GM18870 (cell line): ENCODE measurements at regions not wholly inside any gene's neighbourhood (a gene's known extent, or its start where the extent isn't known, plus 50 kb on each side); places are given as distances from the start of the nearest gene placed in this dataset.
"Not testable (repeated sequence)": the region's sequence is repeated elsewhere in the genome, so short reads cannot be mapped to it uniquely, and the experiment has no call there.

ENCODE experiments used
- ATAC-seq: cut with Tn5 transposase; IDR thresholded peaks from one replicate; pipeline ENCODE4 v1.9.1; 2021; ENCODE audit warnings: moderate library complexity; ENCODE audit not compliant: unreplicated experiment

- ATAC-seq = no peak
Observed at GRCh38 chr10:29829776-29830175, 195.0 kb upstream of the SVIL start.

GRCh38 chr10:29828956-29829355 is 194.2 kb upstream of the SVIL start:
- ATAC-seq = no peak

DNA sequence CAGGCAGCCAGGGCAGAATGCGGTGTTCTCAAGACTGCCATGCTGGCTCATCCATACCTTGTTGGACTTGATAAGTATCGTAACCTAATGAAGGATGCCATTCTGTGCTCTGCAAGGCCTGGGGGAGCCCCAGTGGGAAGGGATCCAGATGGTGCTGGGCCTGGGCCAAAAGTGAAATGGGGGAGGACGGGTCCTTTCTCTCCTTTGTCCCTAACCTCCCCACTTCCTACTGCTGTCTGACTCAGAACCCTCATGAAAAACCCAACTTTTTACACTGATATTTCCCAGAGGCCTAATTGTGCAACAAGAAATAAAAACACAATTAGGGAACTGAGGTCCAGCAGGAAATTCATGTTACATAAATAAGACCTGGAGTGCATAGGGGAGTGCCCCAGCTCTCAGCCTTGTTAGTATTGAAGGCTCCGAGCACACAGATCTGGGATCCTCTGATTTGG is 193.7 kb upstream of the SVIL start:
- ATAC-seq = no peak

DNA sequence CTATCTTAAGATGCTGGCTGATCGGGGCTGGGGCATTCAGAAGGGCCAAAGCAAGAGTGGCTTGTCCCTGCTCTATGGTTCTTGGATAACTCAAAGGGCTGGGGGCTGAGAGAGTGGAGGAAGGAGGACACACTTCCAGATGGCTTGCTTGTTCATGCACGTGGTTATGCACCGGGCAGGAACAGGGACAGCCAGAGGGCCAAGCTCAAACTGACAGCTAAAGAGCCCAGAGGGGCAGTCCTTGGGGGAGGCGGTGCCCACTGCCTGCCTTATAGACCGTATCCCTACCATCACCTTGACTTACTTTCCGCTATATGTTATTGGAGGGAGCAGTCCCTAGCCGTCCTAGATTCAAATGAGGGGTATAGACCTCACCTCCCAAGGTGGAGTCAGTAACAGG is 192.7 kb upstream of the SVIL start:
- no peak for ATAC-seq

GRCh38 chr10:29826801-29827450 is 192.2 kb upstream of the SVIL start:
- ATAC-seq = no peak

DNA sequence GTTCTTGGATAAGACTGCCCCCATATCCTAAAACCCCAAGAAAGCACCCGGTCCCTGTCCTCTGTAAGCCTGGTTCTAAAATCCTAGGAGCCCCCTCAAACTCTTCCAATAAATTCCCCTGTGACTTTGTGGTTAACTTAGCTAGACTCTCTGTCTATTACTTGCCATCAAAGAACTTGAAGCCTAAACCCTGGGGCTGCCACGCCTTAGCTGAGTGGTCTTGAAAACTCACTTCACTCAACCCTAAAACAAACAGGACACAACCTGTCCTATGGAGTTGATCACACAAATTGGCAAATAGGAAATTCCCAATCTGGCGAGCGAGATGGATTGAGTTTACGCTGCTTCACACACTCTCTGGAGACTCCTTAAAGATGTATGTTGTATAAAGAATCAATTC is 191.4 kb upstream of the SVIL start:
- ATAC-seq = no peak

- no peak for ATAC-seq
Observed at GRCh38 chr10:29823553-29824080, 188.8 kb upstream of the SVIL start.

DNA sequence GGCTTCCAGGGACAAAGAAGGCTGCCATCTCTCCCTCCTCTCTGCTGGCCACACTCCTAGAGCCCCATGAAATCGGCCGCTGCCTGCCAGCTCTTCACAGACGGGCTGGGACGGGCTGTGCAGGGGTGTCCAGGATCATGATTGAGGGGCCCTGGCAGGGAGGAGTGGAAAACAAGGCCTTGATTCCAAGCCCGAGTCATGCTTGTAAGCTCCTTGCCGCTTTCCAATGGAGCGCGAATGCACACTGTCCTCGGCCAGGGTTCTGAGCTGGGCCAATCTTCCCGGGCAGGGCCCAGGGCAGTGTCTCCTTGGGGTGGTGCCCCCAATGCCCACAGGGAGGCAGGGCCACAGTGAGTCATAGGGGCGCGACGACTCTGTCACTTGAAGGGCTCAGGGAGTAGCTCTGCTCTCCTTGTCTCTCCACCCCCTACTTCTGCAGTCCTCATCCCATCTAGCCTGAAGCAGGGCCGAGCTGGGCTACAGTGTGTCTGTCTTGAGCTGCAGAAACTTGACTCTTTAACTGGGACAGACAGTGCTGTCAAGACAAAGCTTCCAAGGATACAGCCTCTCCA is 186.2 kb upstream of the SVIL start:
- no peak for ATAC-seq

DNA sequence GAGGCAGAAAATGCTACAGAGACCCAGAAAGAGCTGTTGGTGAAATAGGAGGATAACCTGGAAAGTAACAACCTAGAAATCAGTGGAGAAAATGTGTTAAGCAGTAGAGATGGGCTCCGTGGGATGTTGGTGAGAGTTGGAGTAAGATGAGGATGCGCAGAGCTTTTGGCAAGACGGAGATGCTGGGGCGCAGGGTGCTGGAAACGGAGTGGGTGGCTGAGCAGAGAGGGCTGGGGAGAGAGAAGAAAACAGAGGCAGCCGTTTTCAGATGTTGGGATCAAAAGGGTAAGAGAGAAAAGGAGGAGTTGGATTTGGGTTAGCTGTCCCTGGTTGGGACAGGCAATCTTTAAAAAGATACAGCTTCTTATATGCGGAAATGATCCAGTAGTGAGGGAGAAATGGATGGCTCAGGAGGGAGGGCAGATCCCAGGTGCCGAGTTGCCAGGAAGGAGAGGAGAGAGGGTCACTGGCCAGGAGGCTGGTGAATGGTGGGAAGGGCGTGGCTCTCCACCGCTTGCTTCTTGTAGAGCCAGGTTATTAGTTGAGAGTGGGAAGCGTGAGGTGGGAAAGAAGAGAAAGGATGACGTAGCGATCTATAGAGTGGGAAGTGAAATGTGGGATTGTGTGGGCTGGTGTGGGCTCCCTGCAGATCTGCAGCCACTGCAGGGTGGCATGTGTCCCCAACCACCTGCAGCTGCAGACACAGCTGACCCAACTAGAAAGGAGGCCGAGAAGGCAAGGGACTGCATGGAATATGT is 182.2 kb upstream of the SVIL start:
- ATAC-seq = no peak

- ATAC-seq = no peak
Observed at GRCh38 chr10:29815572-29815971, 180.8 kb upstream of the SVIL start.

- no peak for ATAC-seq
Observed at GRCh38 chr10:29811751-29812427, 177.1 kb upstream of the SVIL start.

- ATAC-seq = no peak
Observed at GRCh38 chr10:29810816-29811215, 176.0 kb upstream of the SVIL start.

- ATAC-seq = not testable (repeated sequence)
Observed at GRCh38 chr10:29810231-29810630, 175.5 kb upstream of the SVIL start.

- no peak for ATAC-seq
Observed at GRCh38 chr10:29809383-29809782, 174.6 kb upstream of the SVIL start.

GRCh38 chr10:29807163-29807806 is 172.5 kb upstream of the SVIL start:
- no peak for ATAC-seq

DNA sequence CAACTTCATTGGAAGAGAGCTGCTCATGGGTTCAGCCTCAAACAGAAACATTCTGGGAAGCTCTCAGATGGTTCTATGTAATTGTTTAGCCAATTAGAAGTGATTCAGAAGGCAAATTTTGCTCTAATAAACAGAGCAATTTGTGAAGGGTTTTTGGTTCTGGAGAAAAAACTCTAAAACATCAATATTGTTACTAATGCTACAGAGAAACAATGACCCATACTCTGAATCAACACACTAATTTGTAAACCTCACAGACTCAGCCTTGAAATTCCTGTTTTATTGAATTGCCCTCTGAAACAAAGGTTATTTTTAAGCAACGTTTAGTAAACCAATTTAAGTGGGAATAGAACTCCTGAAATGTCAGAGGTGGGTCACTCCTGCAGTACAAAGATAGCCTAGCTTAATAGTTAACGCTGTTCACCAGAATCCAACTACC is 171.6 kb upstream of the SVIL start:
- no peak for ATAC-seq

DNA sequence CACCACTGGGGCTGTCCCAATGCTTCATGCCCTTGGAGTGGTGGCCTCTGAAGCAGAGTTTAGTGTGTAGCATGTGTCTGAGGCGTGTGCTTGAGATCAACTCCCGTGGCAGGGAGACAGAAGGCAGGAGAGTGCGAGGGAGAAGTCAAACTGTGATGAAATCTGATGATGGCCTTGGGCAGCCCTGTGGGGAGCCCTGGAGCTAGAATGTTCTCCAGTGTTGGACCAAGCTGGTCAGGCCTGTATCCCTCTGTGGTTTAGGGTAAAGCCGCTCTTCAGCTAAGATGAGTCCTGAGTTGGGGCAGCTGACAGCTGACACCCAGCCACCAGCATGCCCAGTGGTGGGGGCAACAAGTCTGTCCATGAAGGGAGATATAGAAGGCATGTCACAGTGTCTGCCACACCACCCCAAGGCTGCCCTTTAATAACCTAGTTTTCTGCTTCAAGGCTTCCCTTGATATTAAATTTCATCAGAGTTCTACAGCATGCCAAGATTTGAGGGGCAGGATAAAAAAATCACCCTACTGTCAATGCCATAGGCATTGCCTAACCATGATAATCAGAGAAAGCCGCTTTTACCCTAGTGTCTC is 170.5 kb upstream of the SVIL start:
- ATAC-seq = no peak

- no peak for ATAC-seq
Observed at GRCh38 chr10:29804025-29804852, 169.5 kb upstream of the SVIL start.

DNA sequence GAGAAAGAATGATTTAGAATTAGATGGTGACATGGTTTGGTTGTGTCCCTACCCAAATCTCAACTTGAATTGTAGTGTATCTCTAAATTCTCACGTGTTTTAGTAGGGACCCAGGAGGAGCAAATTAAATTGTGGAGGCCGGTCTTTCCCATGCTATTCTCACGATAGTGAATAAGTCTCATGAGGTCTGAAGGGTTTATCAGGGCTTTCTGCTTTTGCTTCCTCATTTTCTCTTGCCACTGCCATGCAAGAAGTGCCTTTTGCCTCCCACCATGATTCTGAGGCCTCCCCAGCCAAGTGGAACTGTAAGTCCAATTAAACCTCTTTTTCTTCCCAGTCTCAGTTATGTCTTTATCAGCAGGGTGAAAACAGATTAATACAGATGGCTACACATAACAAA is 167.4 kb upstream of the SVIL start:
- no peak for ATAC-seq
